GM12878 (cell line): ENCODE measurements at regions not wholly inside any gene's neighbourhood (a gene's known extent, or its start where the extent isn't known, plus 50 kb on each side); places are given as distances from the start of the nearest gene placed in this dataset.

Source experiments
- ATAC-seq: fragments of 200-7000 bp; cut with Tn5 transposase; 3 replicates; pipeline ENCODE4 v1.9.1; 2020; ENCODE audit warnings: mild to moderate bottlenecking, moderate library complexity
- BruUV-seq: library from RNA; stranded (reverse); fragments of 400-500 nt; replicated peaks from 2 replicates; lab custom pipeline; 2021; lab: Mats Ljungman, UMichigan
- CTCF ChIA-PET: fragments of 300-600 bp; sonication (Branson Sonifier 250); formaldehyde crosslinking; extraction: SDS; loops from one replicate; lab custom pipeline; 2021; ENCODE audit warnings: inconsistent platforms; lab: Yijun Ruan, JAX
- POLR2A ChIA-PET: fragments of 350-600 bp; formaldehyde crosslinking; extraction: SDS; loops from one replicate; lab custom pipeline; 2021; ENCODE audit warnings: inconsistent platforms; lab: Charles Lee
- RAD21 ChIA-PET: fragments of 300-600 bp; sonication (Branson Sonifier 250); formaldehyde crosslinking; loops from one replicate; lab custom pipeline; 2023; ENCODE audit warnings: antibody characterized with exemption; ENCODE audit not compliant: unreplicated experiment; lab: Charles Lee
- SMC1A ChIA-PET: fragments of 300-600 bp; sonication (Branson Sonifier 250); formaldehyde crosslinking; loops from one replicate; lab custom pipeline; 2023; ENCODE audit not compliant: unreplicated experiment, uncharacterized antibody; lab: Charles Lee
- DNase-seq: peaks from one replicate; pipeline ENCODE4 v3.0.0-alpha.2; 2011; ENCODE audit warnings: low read depth, low spot score
- FAIRE-seq: peaks from 3 replicates; lab custom pipeline; 2011; peaks lifted over from hg19 to GRCh38; lab: Jason Lieb, UNC
- H2AFZ ChIP-seq: 2 replicates; pipeline ENCODE4 v1.6.0; 2011; ENCODE audit warnings: low read depth, low read length, control low read depth; ENCODE audit not compliant: control insufficient read depth
- H3K27ac ChIP-seq: 2 replicates; pipeline ENCODE4 v1.5.1; 2011; ENCODE audit warnings: control low read depth; ENCODE audit not compliant: control insufficient read depth, insufficient read depth
- H3K27me3 ChIP-seq, 2 experiments: replicated peaks in 1 of 2; 2 replicates each; pipeline versions ENCODE4 v1.6.0 to v1.6.1; 2011; ENCODE audit warnings: low read length in 1 of 2; ENCODE audit not compliant: control insufficient read depth in 2 of 2, insufficient read depth in 2 of 2
- H3K36me3 ChIP-seq, 2 experiments: 2 replicates each; pipeline ENCODE4 v1.5.1; 2011; ENCODE audit warnings: low read length in 1 of 2; ENCODE audit not compliant: control insufficient read depth in 2 of 2, insufficient read depth in 2 of 2
- H3K4me1 ChIP-seq: 2 replicates; pipeline ENCODE4 v1.6.1; 2011; ENCODE audit warnings: mild to moderate bottlenecking, low read length, moderate library complexity, mixed read lengths; ENCODE audit not compliant: control insufficient read depth, insufficient read depth
- H3K4me2 ChIP-seq: 2 replicates; pipeline ENCODE4 v1.6.0; 2011; ENCODE audit warnings: control low read depth; ENCODE audit not compliant: control insufficient read depth, insufficient read depth
- H3K4me3 ChIP-seq: fragments of 200-600 bp; sonication (generic); 2 replicates; pipeline ENCODE4 v1.5.1; 2016
- H3K79me2 ChIP-seq: 2 replicates; pipeline ENCODE4 v1.6.0; 2011; ENCODE audit warnings: low read length; ENCODE audit not compliant: control insufficient read depth, insufficient read depth
- H3K9ac ChIP-seq: 2 replicates; pipeline ENCODE4 v1.8.0; 2011; ENCODE audit warnings: low read length, control low read depth, mixed read lengths; ENCODE audit not compliant: control insufficient read depth, insufficient read depth
- H3K9me3 ChIP-seq: replicated peaks from 3 replicates; pipeline ENCODE4 v1.5.1; 2011; ENCODE audit warnings: mild to moderate bottlenecking, low read length; ENCODE audit not compliant: control insufficient read depth, insufficient read depth
- H4K20me1 ChIP-seq: 2 replicates; pipeline ENCODE4 v1.6.0; 2011; ENCODE audit not compliant: control insufficient read depth, insufficient read depth
- E2F8 ChIP-seq: fragments of 450-650 bp; IDR thresholded peaks from 2 replicates; pipeline ENCODE4 v1.6.1; 2018; ENCODE audit warnings: mild to moderate bottlenecking, low read depth, moderate library complexity; ENCODE audit not compliant: partially characterized antibody
- JUNB ChIP-seq: IDR thresholded peaks from 2 replicates; pipeline ENCODE4 v1.6.1; 2016; ENCODE audit warnings: antibody characterized with exemption, mild to moderate bottlenecking
- NFYA ChIP-seq: IDR thresholded peaks from 2 replicates; pipeline ENCODE4 v1.6.1; 2011; ENCODE audit warnings: low read depth, mild to moderate bottlenecking, low read length, improper control_type of control experiment, borderline replicate concordance
- RAD51 ChIP-seq: fragments of 450-650 bp; IDR thresholded peaks from 2 replicates; pipeline ENCODE4 v1.6.1; 2016; ENCODE audit warnings: moderate library complexity, mild to moderate bottlenecking, inconsistent platforms
- RB1 ChIP-seq: fragments of 450-650 bp; formaldehyde crosslinking; IDR thresholded peaks from 2 replicates; pipeline ENCODE4 v1.6.1; 2017; ENCODE audit warnings: mild to moderate bottlenecking, borderline replicate concordance
- ZSCAN29 ChIP-seq: fragments of 450-650 bp; IDR thresholded peaks from 2 replicates; pipeline ENCODE4 v1.6.1; 2017; ENCODE audit warnings: mild to moderate bottlenecking, moderate library complexity
- WGBS: methylation state at CpG from one replicate; pipeline ENCODE4 v1.1.6; 2016; ENCODE audit warnings: low lambda C conversion rate; ENCODE audit not compliant: insufficient replicate concordance, insufficient coverage; ENCODE audit errors: missing lambda C conversion rate; 5-methylcytosine and 5-hydroxymethylcytosine counted together
- in situ Hi-C: fragments of 300-500 bp; cut with MboI; formaldehyde crosslinking; loops from 9 replicates; pipeline ENCODE4 v1.14.3; 2018; ENCODE audit warnings: mixed read lengths
- intact Hi-C: fragments of 100-400 bp; cut with micrococcal nuclease; formaldehyde crosslinking; loops from one replicate; pipeline ENCODE4 v1.14.2; 2022; ENCODE audit not compliant: unreplicated experiment
- TF ChIP-seq, protein P1 (sequence below): fragments of 450-650 bp; formaldehyde crosslinking; IDR thresholded peaks from 2 replicates; pipeline ENCODE4 v1.4.0; 2022; ENCODE audit warnings: mild to moderate bottlenecking, moderate library complexity

DNA sequence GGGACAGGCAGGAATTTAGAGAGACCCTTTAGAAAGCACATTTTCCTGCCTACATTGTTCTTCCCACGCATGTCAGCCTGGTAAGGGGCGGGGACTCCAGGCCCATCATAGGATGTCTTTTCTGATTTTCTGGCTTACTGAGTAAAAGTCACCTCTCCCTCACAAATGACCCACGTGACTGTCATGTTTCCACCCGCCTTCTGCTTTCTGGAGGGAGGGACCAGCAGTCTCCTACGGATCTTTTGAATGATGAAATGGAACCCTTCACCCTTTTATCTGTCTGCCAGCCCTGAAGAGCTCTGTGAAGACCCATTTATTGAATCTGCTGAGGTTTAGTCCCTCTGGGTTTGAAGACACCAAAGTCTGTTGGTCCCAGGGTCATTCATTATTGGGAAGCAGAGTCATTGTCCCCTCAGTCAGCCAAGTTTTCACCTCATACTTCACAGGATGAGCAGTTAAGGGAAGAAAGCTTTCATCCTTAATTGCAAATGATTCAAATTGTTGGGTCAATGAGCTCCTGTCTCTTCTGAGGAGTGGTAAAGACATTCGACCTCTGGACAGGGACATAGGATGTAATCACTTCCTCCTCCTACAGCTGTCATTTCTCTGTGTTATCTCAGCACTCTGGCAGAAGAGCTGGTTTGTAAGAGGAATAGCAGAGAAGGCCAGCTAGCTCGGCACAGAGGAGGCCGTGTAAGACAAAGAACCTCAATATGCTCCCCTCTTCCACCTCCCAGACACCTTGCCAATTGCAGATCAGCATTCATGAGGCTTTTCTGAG, 446.1 kb downstream of the HS3ST3B1 start:
- RAD21 ChIA-PET = no interaction called here
- no peaks in the 10 kb centered on the region for H4K20me1 ChIP-seq
- TF ChIP-seq NFYA = no peak
- TF ChIP-seq JUNB = no peak
- TF ChIP-seq ZSCAN29 = no peak
- TF ChIP-seq, protein P1, sequence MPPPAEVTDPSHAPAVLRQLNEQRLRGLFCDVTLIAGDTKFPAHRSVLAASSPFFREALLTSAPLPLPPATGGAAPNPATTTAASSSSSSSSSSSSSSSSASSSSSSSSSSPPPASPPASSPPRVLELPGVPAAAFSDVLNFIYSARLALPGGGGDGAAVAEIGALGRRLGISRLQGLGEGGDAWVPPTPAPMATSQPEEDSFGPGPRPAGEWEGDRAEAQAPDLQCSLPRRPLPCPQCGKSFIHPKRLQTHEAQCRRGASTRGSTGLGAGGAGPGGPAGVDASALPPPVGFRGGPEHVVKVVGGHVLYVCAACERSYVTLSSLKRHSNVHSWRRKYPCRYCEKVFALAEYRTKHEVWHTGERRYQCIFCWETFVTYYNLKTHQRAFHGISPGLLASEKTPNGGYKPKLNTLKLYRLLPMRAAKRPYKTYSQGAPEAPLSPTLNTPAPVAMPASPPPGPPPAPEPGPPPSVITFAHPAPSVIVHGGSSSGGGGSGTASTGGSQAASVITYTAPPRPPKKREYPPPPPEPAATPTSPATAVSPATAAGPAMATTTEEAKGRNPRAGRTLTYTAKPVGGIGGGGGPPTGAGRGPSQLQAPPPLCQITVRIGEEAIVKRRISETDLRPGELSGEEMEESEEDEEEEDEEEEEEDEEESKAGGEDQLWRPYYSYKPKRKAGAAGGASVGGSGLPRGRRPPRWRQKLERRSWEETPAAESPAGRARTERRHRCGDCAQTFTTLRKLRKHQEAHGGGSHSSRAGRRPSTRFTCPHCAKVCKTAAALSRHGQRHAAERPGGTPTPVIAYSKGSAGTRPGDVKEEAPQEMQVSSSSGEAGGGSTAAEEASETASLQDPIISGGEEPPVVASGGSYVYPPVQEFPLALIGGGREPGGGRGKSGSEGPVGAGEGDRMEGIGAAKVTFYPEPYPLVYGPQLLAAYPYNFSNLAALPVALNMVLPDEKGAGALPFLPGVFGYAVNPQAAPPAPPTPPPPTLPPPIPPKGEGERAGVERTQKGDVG (CRISPR knock-in tag) = no peak
- TF ChIP-seq E2F8 = no peak
- TF ChIP-seq RAD51 = no peak
- no peak for TF ChIP-seq RB1
- in situ Hi-C loops = no loop called here
- SMC1A ChIA-PET = no interaction called here
- no peak overlapping the region for H3K27ac ChIP-seq
- no peak overlapping the region for H3K9ac ChIP-seq
- BruUV-seq = no TSS peak
- CTCF ChIA-PET = no interaction called here
- no peaks in the 10 kb centered on the region; the same call in 2 of the 3 replicates for H3K9me3 ChIP-seq
- no peaks in the 10 kb centered on the region for H3K27me3 ChIP-seq
- H3K4me2 ChIP-seq = no peak overlapping the region
- intact Hi-C loops = no loop called here
- ATAC-seq (no peak), DNase-seq (no peak), FAIRE-seq (no peak)
- no peak overlapping the region for H3K4me3 ChIP-seq
- H3K79me2 ChIP-seq = no peaks in the 10 kb centered on the region
- no peaks in the 10 kb centered on the region for H3K36me3 ChIP-seq
- no peak overlapping the region for H2AFZ ChIP-seq
- no peaks in the 10 kb centered on the region for H3K4me1 ChIP-seq
- WGBS = 1% methylated on average over 8 of the region's 8 CpGs
- POLR2A ChIA-PET = no interaction called here
